SKM-1 treated with dmso at 0.1 percent for 144 hours (cell line): ENCODE measurements at regions not wholly inside any gene's neighbourhood (a gene's known extent, or its start where the extent isn't known, plus 50 kb on each side); places are given as distances from the start of the nearest gene placed in this dataset.

Source experiments
- DNase-seq: peaks from one replicate; lab custom pipeline; 2025; ENCODE audit not compliant: unreplicated experiment; lab: John Stamatoyannopoulos, UW

- DNase-seq, result no peak
These were observed 182.6 kb downstream of the DHX35 start for GRCh38 chr20:39144757-39145156.

- DNase-seq, result no peak
These were observed 180.4 kb downstream of the DHX35 start for GRCh38 chr20:39142407-39143096.

GRCh38 chr20:39137299-39137698 is 175.2 kb downstream of the DHX35 start:
- no peak for DNase-seq

- no peak for DNase-seq
These were observed 174.7 kb downstream of the DHX35 start for GRCh38 chr20:39136798-39137197.

GRCh38 chr20:39135885-39136544 is 173.9 kb downstream of the DHX35 start:
- DNase-seq, result no peak

GRCh38 chr20:39133201-39133600 is 171.1 kb downstream of the DHX35 start:
- no peak for DNase-seq

- DNase-seq, result no peak
These were observed 170.4 kb downstream of the DHX35 start for GRCh38 chr20:39132511-39132910.

- no peak for DNase-seq
These were observed 169.9 kb downstream of the DHX35 start for GRCh38 chr20:39132093-39132492.

- no peak for DNase-seq
These were observed 168.5 kb downstream of the DHX35 start for GRCh38 chr20:39130627-39131026.

GRCh38 chr20:39129523-39129922 is 167.4 kb downstream of the DHX35 start:
- DNase-seq, result no peak

GRCh38 chr20:39124064-39124463 is 161.9 kb downstream of the DHX35 start:
- no peak for DNase-seq

- no peak for DNase-seq
These were observed 161.0 kb downstream of the DHX35 start for GRCh38 chr20:39123185-39123557.

GRCh38 chr20:39117491-39117890 is 155.3 kb downstream of the DHX35 start:
- DNase-seq, result no peak

GRCh38 chr20:39116020-39116419 is 153.9 kb downstream of the DHX35 start:
- no peak for DNase-seq

GRCh38 chr20:39112178-39112743 is 150.1 kb downstream of the DHX35 start:
- DNase-seq, result no peak

GRCh38 chr20:39111359-39112177 is 149.4 kb downstream of the DHX35 start:
- no peak for DNase-seq

GRCh38 chr20:39110819-39111136 is 148.6 kb downstream of the DHX35 start:
- DNase-seq, result no peak

GRCh38 chr20:39109933-39110818 is 148.0 kb downstream of the DHX35 start:
- no peak for DNase-seq

GRCh38 chr20:39108746-39109145 is 146.6 kb downstream of the DHX35 start:
- no peak for DNase-seq

- DNase-seq, result no peak
These were observed 145.6 kb downstream of the DHX35 start for GRCh38 chr20:39107741-39108140.

- DNase-seq, result no peak
These were observed 144.6 kb downstream of the DHX35 start for GRCh38 chr20:39106791-39107190.
